ENCODE measurements at regions not wholly inside any gene's neighbourhood (a gene's known extent, or its start where the extent isn't known, plus 50 kb on each side); places are given as distances from the start of the nearest gene placed in this dataset.
"Not testable (repeated sequence)": the region's sequence is repeated elsewhere in the genome, so short reads cannot be mapped to it uniquely, and the experiment has no call there.

DNA sequence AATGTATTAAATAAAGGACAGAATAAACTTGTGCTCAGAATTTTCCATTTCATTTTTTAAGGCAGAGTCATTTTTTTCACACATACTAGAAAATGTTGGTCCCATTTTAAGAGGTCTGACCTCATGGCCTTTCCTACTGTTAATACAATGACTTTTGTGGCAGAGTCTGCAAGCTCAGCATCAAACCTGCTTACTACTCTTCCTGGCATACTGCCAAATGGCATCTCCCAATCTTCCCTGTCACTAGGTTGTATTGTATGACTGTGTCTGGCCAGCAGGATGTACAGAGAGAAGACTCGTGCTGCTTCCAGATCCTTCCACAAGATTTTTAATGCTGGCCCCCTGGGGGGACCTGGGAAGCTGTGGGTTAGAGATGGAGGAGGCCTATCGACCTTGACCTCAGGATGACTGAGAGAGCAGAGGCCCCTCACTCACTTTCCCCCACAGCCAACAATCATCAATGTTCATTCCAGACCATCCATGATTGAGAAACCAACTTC is 64.7 kb downstream of the BARX1 start:
- Mint-ChIP-seq H3K27me3 (ENCODE audit: insufficient read depth) (peaks cover 4% of the 10 kb centered on the region), H3K27ac (no peak overlapping the region), H3K4me3 (no peak overlapping the region), H3K36me3 (ENCODE audit: low read depth) (peaks cover 4% of the 10 kb centered on the region; the same call in 1 of the 2 replicates), H3K4me1 (ENCODE audit: low read depth) (no peaks in the 10 kb centered on the region), H3K9me3 (peaks cover 37% of the 10 kb centered on the region)
- TF ChIP-seq, protein P1, sequence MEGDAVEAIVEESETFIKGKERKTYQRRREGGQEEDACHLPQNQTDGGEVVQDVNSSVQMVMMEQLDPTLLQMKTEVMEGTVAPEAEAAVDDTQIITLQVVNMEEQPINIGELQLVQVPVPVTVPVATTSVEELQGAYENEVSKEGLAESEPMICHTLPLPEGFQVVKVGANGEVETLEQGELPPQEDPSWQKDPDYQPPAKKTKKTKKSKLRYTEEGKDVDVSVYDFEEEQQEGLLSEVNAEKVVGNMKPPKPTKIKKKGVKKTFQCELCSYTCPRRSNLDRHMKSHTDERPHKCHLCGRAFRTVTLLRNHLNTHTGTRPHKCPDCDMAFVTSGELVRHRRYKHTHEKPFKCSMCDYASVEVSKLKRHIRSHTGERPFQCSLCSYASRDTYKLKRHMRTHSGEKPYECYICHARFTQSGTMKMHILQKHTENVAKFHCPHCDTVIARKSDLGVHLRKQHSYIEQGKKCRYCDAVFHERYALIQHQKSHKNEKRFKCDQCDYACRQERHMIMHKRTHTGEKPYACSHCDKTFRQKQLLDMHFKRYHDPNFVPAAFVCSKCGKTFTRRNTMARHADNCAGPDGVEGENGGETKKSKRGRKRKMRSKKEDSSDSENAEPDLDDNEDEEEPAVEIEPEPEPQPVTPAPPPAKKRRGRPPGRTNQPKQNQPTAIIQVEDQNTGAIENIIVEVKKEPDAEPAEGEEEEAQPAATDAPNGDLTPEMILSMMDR (IDR thresholded peaks at IDR 0.05), result no peak
- DNase-seq, result no peak

DNA sequence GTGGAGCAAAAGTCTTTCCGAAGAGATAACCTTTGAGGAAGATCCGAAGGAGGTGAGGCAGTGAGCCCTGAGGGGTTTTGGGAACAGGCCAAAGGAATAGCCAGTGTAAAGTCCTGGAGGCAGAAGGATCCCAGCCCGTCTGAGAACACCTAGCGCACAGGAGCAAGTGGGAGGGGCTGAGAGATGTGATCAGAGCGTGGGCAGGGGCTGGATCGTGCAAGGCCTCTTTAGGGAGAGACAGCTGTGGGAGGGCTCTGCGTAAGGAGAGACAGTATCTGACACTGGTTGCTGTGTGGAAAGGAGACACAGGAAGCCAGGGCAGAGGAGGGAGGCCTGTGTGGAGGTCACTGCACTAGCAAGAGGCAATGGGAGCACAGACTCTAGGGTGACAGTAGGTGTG is 68.2 kb downstream of the BARX1 start:
- Mint-ChIP-seq H3K4me1 (ENCODE audit: low read depth) (no peaks in the 10 kb centered on the region), H3K27ac (no peak overlapping the region)

GRCh38 chr9:93884808-93885207 is 70.3 kb downstream of the BARX1 start:
- no peak for DNase-seq
- Mint-ChIP-seq H3K9me3 (peaks cover 4% of the 10 kb centered on the region; the same call in 1 of the 2 replicates), H3K36me3 (ENCODE audit: low read depth) (no peaks in the 10 kb centered on the region), H3K4me3 (no peak overlapping the region), H3K27me3 (ENCODE audit: insufficient read depth) (no peaks in the 10 kb centered on the region; the same call in none of the 2 replicates), H3K4me1 (ENCODE audit: low read depth) (no peaks in the 10 kb centered on the region), H3K27ac (no peak overlapping the region)
- TF ChIP-seq, protein P1 (IDR thresholded peaks at IDR 0.05), result no peak

More for the DNA sequence above, 68.2 kb downstream of the BARX1 start:
- TF ChIP-seq, protein P1 (IDR thresholded peaks at IDR 0.05), result no peak
- Mint-ChIP-seq H3K27me3 (ENCODE audit: insufficient read depth) (peaks cover 4% of the 10 kb centered on the region), H3K36me3 (ENCODE audit: low read depth) (no peaks in the 10 kb centered on the region), H3K4me3 (no peak overlapping the region), H3K9me3 (peaks cover 15% of the 10 kb centered on the region)
- DNase-seq, result no peak

GRCh38 chr9:93879662-93880407 is 75.3 kb downstream of the BARX1 start:
- H3K4me3 Mint-ChIP-seq; H3K36me3 Mint-ChIP-seq (ENCODE audit: low read depth); H3K27me3 Mint-ChIP-seq (ENCODE audit: insufficient read depth); H3K4me1 Mint-ChIP-seq (ENCODE audit: low read depth); H3K27ac Mint-ChIP-seq; DNase-seq: not testable (repeated sequence)
- H3K9me3 Mint-ChIP-seq, result peaks cover 14% of the 10 kb centered on the region

DNA sequence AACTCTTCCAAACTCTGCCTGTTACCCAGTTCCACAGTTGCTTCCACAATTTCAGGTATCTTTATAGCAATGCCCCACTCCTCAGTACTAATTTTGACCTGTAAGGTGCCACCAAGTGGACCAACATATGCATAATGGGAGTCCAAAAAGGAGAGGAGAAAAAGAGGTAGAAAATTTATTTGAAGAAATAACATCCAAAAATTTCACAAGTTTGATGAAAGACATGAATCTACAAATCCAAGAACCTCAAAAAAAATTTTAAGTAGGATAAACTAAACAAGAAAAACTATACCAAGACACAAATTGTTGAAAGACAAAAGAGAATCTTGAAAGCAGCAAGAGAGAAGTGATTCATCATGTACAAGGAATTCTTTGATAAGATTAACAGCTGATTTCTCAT is 79.8 kb downstream of the BARX1 start:
- Mint-ChIP-seq H3K9me3 (peaks cover 44% of the 10 kb centered on the region), H3K27ac (no peak overlapping the region), H3K4me1 (ENCODE audit: low read depth) (no peaks in the 10 kb centered on the region), H3K4me3 (no peak overlapping the region), H3K36me3 (ENCODE audit: low read depth) (peaks cover 8% of the 10 kb centered on the region; the same call in 1 of the 2 replicates), H3K27me3 (ENCODE audit: insufficient read depth) (peaks cover 5% of the 10 kb centered on the region; the same call in 1 of the 2 replicates)
- DNase-seq, result no peak
- TF ChIP-seq, protein P1 (IDR thresholded peaks at IDR 0.05), result no peak

GRCh38 chr9:93874242-93874641 is 80.9 kb downstream of the BARX1 start:
- TF ChIP-seq, protein P1 (IDR thresholded peaks at IDR 0.05), result no peak
- no peaks in the 10 kb centered on the region for H3K4me1 Mint-ChIP-seq (ENCODE audit: low read depth)
- H3K27ac Mint-ChIP-seq, result no peak overlapping the region

More at GRCh38 chr9:93874242-93874641, 80.9 kb downstream of the BARX1 start:
- H3K27me3 Mint-ChIP-seq (ENCODE audit: insufficient read depth), result peaks cover 5% of the 10 kb centered on the region; the same call in 1 of the 2 replicates
- no peak for DNase-seq
- H3K36me3 Mint-ChIP-seq (ENCODE audit: low read depth), result peaks cover 8% of the 10 kb centered on the region; the same call in 1 of the 2 replicates
- peaks cover 47% of the 10 kb centered on the region for H3K9me3 Mint-ChIP-seq
- H3K4me3 Mint-ChIP-seq, result no peak overlapping the region
